GM12878 (cell line): ENCODE measurements at regions not wholly inside any gene's neighbourhood (a gene's known extent, or its start where the extent isn't known, plus 50 kb on each side); places are given as distances from the start of the nearest gene placed in this dataset.
A peak's percentile ranks its signal among the peaks of the same experiment; 100 is the strongest.

Experiments used
- ATAC-seq: fragments of 200-7000 bp; cut with Tn5 transposase; 3 replicates; pipeline ENCODE4 v1.9.1; 2020; ENCODE audit warnings: mild to moderate bottlenecking, moderate library complexity
- BruUV-seq: library from RNA; stranded (reverse); fragments of 400-500 nt; replicated peaks from 2 replicates; lab custom pipeline; 2021; lab: Mats Ljungman, UMichigan
- CTCF ChIA-PET: fragments of 300-600 bp; sonication (Branson Sonifier 250); formaldehyde crosslinking; extraction: SDS; loops from one replicate; lab custom pipeline; 2021; ENCODE audit warnings: inconsistent platforms; lab: Yijun Ruan, JAX
- POLR2A ChIA-PET: fragments of 350-600 bp; formaldehyde crosslinking; extraction: SDS; loops from one replicate; lab custom pipeline; 2021; ENCODE audit warnings: inconsistent platforms; lab: Charles Lee
- RAD21 ChIA-PET: fragments of 300-600 bp; sonication (Branson Sonifier 250); formaldehyde crosslinking; loops from one replicate; lab custom pipeline; 2023; ENCODE audit warnings: antibody characterized with exemption; ENCODE audit not compliant: unreplicated experiment; lab: Charles Lee
- SMC1A ChIA-PET: fragments of 300-600 bp; sonication (Branson Sonifier 250); formaldehyde crosslinking; loops from one replicate; lab custom pipeline; 2023; ENCODE audit not compliant: unreplicated experiment, uncharacterized antibody; lab: Charles Lee
- DNase-seq: peaks from one replicate; pipeline ENCODE4 v3.0.0-alpha.2; 2011; ENCODE audit warnings: low read depth, low spot score
- FAIRE-seq: peaks from 3 replicates; lab custom pipeline; 2011; peaks lifted over from hg19 to GRCh38; lab: Jason Lieb, UNC
- H2AFZ ChIP-seq: 2 replicates; pipeline ENCODE4 v1.6.0; 2011; ENCODE audit warnings: low read depth, low read length, control low read depth; ENCODE audit not compliant: control insufficient read depth
- H3K27ac ChIP-seq: 2 replicates; pipeline ENCODE4 v1.5.1; 2011; ENCODE audit warnings: control low read depth; ENCODE audit not compliant: control insufficient read depth, insufficient read depth
- H3K27me3 ChIP-seq, 2 experiments: replicated peaks in 1 of 2; 2 replicates each; pipeline versions ENCODE4 v1.6.0 to v1.6.1; 2011; ENCODE audit warnings: low read length in 1 of 2; ENCODE audit not compliant: control insufficient read depth in 2 of 2, insufficient read depth in 2 of 2
- H3K36me3 ChIP-seq, 2 experiments: 2 replicates each; pipeline ENCODE4 v1.5.1; 2011; ENCODE audit warnings: low read length in 1 of 2; ENCODE audit not compliant: control insufficient read depth in 2 of 2, insufficient read depth in 2 of 2
- H3K4me1 ChIP-seq: 2 replicates; pipeline ENCODE4 v1.6.1; 2011; ENCODE audit warnings: mild to moderate bottlenecking, low read length, moderate library complexity, mixed read lengths; ENCODE audit not compliant: control insufficient read depth, insufficient read depth
- H3K4me2 ChIP-seq: 2 replicates; pipeline ENCODE4 v1.6.0; 2011; ENCODE audit warnings: control low read depth; ENCODE audit not compliant: control insufficient read depth, insufficient read depth
- H3K4me3 ChIP-seq: fragments of 200-600 bp; sonication (generic); 2 replicates; pipeline ENCODE4 v1.5.1; 2016
- H3K79me2 ChIP-seq: 2 replicates; pipeline ENCODE4 v1.6.0; 2011; ENCODE audit warnings: low read length; ENCODE audit not compliant: control insufficient read depth, insufficient read depth
- H3K9ac ChIP-seq: 2 replicates; pipeline ENCODE4 v1.8.0; 2011; ENCODE audit warnings: low read length, control low read depth, mixed read lengths; ENCODE audit not compliant: control insufficient read depth, insufficient read depth
- H3K9me3 ChIP-seq: replicated peaks from 3 replicates; pipeline ENCODE4 v1.5.1; 2011; ENCODE audit warnings: mild to moderate bottlenecking, low read length; ENCODE audit not compliant: control insufficient read depth, insufficient read depth
- H4K20me1 ChIP-seq: 2 replicates; pipeline ENCODE4 v1.6.0; 2011; ENCODE audit not compliant: control insufficient read depth, insufficient read depth
- HDAC2 ChIP-seq: fragments of 200-600 bp; sonication (generic); IDR thresholded peaks from 2 replicates; pipeline ENCODE4 v1.6.1; 2017
- KLF5 ChIP-seq: fragments of 450-650 bp; IDR thresholded peaks from 2 replicates; pipeline ENCODE4 v1.6.1; 2014; ENCODE audit warnings: mild to moderate bottlenecking; ENCODE audit not compliant: partially characterized antibody
- NFYA ChIP-seq: IDR thresholded peaks from 2 replicates; pipeline ENCODE4 v1.6.1; 2011; ENCODE audit warnings: low read depth, mild to moderate bottlenecking, low read length, improper control_type of control experiment, borderline replicate concordance
- NR2F1 ChIP-seq: fragments of 450-650 bp; conservative IDR thresholded peaks from 2 replicates; pipeline ENCODE4 v1.6.1; 2017; ENCODE audit warnings: mild to moderate bottlenecking
- POLR2A ChIP-seq: IDR thresholded peaks from 2 replicates; pipeline ENCODE4 v1.6.1; 2011; ENCODE audit warnings: low read depth, mild to moderate bottlenecking, low read length
- RB1 ChIP-seq: fragments of 450-650 bp; formaldehyde crosslinking; IDR thresholded peaks from 2 replicates; pipeline ENCODE4 v1.6.1; 2017; ENCODE audit warnings: mild to moderate bottlenecking, borderline replicate concordance
- SREBF2 ChIP-seq: IDR thresholded peaks from 2 replicates; pipeline ENCODE4 v1.6.1; 2012; ENCODE audit warnings: mild to moderate bottlenecking, low read length
- SUZ12 ChIP-seq: fragments of 200-600 bp; sonication (generic); IDR thresholded peaks from one replicate; pipeline ENCODE4 v1.6.1; 2018; ENCODE audit warnings: antibody characterized with exemption, mild to moderate bottlenecking; ENCODE audit not compliant: unreplicated experiment
- TARDBP ChIP-seq: IDR thresholded peaks from 2 replicates; pipeline ENCODE4 v1.6.1; 2016; ENCODE audit warnings: borderline replicate concordance
- TCF7 ChIP-seq: IDR thresholded peaks from 2 replicates; pipeline ENCODE4 v1.6.1; 2014; ENCODE audit warnings: antibody characterized with exemption, borderline replicate concordance
- WGBS: methylation state at CpG from one replicate; pipeline ENCODE4 v1.1.6; 2016; ENCODE audit warnings: low lambda C conversion rate; ENCODE audit not compliant: insufficient replicate concordance, insufficient coverage; ENCODE audit errors: missing lambda C conversion rate; 5-methylcytosine and 5-hydroxymethylcytosine counted together
- in situ Hi-C: fragments of 300-500 bp; cut with MboI; formaldehyde crosslinking; loops from 9 replicates; pipeline ENCODE4 v1.14.3; 2018; ENCODE audit warnings: mixed read lengths
- intact Hi-C: fragments of 100-400 bp; cut with micrococcal nuclease; formaldehyde crosslinking; loops from one replicate; pipeline ENCODE4 v1.14.2; 2022; ENCODE audit not compliant: unreplicated experiment
- TF ChIP-seq, protein P1 (sequence below): fragments of 450-650 bp; IDR thresholded peaks from 2 replicates; pipeline ENCODE4 v1.6.1; 2017; ENCODE audit warnings: mild to moderate bottlenecking, low read depth, inconsistent platforms; ENCODE audit not compliant: poor library complexity, severe bottlenecking
- TF ChIP-seq, protein P2 (sequence below): fragments of 450-650 bp; conservative IDR thresholded peaks from 2 replicates; pipeline ENCODE4 v1.6.1; 2017; ENCODE audit warnings: mild to moderate bottlenecking, moderate library complexity
- TF ChIP-seq, protein P3 (sequence below): fragments of 450-650 bp; formaldehyde crosslinking; IDR thresholded peaks from 2 replicates; pipeline ENCODE4 v1.4.0; 2022; ENCODE audit warnings: mild to moderate bottlenecking, moderate library complexity

DNA sequence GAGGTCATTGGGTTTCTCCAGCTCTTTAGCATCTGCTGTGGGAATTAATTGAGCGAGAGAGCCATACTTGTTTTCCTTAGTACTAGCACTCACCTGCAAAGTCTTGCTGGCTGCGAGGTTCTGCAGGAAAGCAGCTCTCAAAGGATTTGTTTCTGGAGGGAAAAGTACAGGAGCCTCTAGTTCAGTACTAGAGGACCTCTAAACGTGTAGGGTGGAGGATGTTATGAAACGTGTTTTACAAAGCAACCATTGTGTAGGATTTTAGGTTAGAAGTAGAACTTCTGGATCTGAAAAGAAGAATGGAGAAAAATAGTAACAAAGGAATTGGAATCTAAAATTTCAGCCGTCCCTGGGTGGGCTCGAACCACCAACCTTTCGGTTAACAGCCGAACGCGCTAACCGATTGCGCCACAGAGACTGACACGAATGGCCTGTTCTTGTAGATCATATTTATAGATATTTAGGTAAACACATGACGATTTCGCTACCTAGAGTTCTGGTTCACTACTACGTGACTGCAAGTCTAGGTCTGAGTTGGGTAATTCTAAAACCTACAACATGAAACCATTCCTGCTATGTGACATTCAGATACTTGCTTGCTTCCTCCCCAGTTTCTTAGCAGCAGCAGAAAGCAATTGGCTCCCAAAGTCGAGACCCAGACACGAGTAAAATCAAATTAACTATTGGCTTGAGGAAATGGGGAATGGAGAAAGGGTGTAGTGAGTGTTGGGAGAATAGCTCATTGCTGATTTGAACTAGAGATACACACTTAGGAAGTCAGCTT, 60.2 kb upstream of the CFAP126 start:
- Histone ChIP-seq H3K4me3 (peak overlapping the region; percentile 62), H3K9ac (peak overlapping the region; percentile 18; the same call in 1 of the 2 replicates), H3K79me2 (no peaks in the 10 kb centered on the region), H3K4me2 (peak overlapping the region; percentile 68), H3K27me3 (no peaks in the 10 kb centered on the region), H4K20me1 (no peaks in the 10 kb centered on the region), H2AFZ (no peak overlapping the region), H3K36me3 (no peaks in the 10 kb centered on the region), H3K9me3 (no peaks in the 10 kb centered on the region), H3K4me1 (no peaks in the 10 kb centered on the region), H3K27ac (no peak overlapping the region)
- 18% methylated on average over 18 of the region's 18 CpGs for WGBS
- ATAC-seq (peak; percentile 92), DNase-seq (peak; percentile 72), FAIRE-seq (peak; percentile 89)
- in situ Hi-C loops (no loop called here), intact Hi-C loops (no loop called here)
- ChIA-PET CTCF (interaction anchor here (0.5 to 4.3 kb wide), 3 partner anchors 11 to 225 kb away, joined by 3 to 36 read pairs (median 4); no protein-coding TSS in a partner anchor), POLR2A (interaction anchor here (0.6 kb wide), 1 partner anchor 127 kb away, joined by 4 read pairs; no protein-coding TSS in a partner anchor), SMC1A (interaction anchor here (0.9 to 1.8 kb wide), 3 partner anchors 11 to 27 kb away, joined by 3 to 6 read pairs (median 3); no protein-coding TSS in a partner anchor), RAD21 (interaction anchor here (1.3 kb wide), 1 partner anchor 38 kb away, joined by 4 read pairs; no protein-coding TSS in a partner anchor)
- BruUV-seq: no TSS peak
- 0 out of 2 replicates have a peak, but pooled peaks have one; percentile 13 for TF ChIP-seq TCF7
- TF ChIP-seq, protein P1, sequence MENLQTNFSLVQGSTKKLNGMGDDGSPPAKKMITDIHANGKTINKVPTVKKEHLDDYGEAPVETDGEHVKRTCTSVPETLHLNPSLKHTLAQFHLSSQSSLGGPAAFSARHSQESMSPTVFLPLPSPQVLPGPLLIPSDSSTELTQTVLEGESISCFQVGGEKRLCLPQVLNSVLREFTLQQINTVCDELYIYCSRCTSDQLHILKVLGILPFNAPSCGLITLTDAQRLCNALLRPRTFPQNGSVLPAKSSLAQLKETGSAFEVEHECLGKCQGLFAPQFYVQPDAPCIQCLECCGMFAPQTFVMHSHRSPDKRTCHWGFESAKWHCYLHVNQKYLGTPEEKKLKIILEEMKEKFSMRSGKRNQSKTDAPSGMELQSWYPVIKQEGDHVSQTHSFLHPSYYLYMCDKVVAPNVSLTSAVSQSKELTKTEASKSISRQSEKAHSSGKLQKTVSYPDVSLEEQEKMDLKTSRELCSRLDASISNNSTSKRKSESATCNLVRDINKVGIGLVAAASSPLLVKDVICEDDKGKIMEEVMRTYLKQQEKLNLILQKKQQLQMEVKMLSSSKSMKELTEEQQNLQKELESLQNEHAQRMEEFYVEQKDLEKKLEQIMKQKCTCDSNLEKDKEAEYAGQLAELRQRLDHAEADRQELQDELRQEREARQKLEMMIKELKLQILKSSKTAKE: peak; percentile 84
- no peak for TF ChIP-seq KLF5
- TF ChIP-seq HDAC2: no peak
- TF ChIP-seq SREBF2: peak; percentile 92
- no peak for TF ChIP-seq NFYA
- no peak for TF ChIP-seq SUZ12
- TF ChIP-seq TARDBP: peak; percentile 96
- 0 out of 2 replicates have a peak, but pooled peaks have one; percentile 32 for TF ChIP-seq RB1
- TF ChIP-seq POLR2A: no peak
- TF ChIP-seq NR2F1: 0 out of 2 replicates have a peak, but pooled peaks have one; percentile 35
- TF ChIP-seq, protein P2, sequence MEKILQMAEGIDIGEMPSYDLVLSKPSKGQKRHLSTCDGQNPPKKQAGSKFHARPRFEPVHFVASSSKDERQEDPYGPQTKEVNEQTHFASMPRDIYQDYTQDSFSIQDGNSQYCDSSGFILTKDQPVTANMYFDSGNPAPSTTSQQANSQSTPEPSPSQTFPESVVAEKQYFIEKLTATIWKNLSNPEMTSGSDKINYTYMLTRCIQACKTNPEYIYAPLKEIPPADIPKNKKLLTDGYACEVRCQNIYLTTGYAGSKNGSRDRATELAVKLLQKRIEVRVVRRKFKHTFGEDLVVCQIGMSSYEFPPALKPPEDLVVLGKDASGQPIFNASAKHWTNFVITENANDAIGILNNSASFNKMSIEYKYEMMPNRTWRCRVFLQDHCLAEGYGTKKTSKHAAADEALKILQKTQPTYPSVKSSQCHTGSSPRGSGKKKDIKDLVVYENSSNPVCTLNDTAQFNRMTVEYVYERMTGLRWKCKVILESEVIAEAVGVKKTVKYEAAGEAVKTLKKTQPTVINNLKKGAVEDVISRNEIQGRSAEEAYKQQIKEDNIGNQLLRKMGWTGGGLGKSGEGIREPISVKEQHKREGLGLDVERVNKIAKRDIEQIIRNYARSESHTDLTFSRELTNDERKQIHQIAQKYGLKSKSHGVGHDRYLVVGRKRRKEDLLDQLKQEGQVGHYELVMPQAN: 0 out of 2 replicates have a peak, but pooled peaks have one; percentile 34
- TF ChIP-seq, protein P3, sequence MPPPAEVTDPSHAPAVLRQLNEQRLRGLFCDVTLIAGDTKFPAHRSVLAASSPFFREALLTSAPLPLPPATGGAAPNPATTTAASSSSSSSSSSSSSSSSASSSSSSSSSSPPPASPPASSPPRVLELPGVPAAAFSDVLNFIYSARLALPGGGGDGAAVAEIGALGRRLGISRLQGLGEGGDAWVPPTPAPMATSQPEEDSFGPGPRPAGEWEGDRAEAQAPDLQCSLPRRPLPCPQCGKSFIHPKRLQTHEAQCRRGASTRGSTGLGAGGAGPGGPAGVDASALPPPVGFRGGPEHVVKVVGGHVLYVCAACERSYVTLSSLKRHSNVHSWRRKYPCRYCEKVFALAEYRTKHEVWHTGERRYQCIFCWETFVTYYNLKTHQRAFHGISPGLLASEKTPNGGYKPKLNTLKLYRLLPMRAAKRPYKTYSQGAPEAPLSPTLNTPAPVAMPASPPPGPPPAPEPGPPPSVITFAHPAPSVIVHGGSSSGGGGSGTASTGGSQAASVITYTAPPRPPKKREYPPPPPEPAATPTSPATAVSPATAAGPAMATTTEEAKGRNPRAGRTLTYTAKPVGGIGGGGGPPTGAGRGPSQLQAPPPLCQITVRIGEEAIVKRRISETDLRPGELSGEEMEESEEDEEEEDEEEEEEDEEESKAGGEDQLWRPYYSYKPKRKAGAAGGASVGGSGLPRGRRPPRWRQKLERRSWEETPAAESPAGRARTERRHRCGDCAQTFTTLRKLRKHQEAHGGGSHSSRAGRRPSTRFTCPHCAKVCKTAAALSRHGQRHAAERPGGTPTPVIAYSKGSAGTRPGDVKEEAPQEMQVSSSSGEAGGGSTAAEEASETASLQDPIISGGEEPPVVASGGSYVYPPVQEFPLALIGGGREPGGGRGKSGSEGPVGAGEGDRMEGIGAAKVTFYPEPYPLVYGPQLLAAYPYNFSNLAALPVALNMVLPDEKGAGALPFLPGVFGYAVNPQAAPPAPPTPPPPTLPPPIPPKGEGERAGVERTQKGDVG (CRISPR knock-in tag): no peak
